Adrenal gland (tissue), 9 donors: ENCODE measurements at regions not wholly inside any gene's neighbourhood (a gene's known extent, or its start where the extent isn't known, plus 50 kb on each side); places are given as distances from the start of the nearest gene placed in this dataset.

Source experiments
- DNase-seq, 7 donors: peaks; one replicate each; pipeline ENCODE4 v3.0.0-alpha.2; 2019 to 2020
- H3K27ac ChIP-seq, 5 donors: fragments of 200-600 bp; sonication (generic) in 4 of 5; 1 replicate in 3 of 5; 2 replicates in 2 of 5; pipeline versions ENCODE4 v1.5.1 to v1.8.0; 2016 to 2020; ENCODE audit warnings: mild to moderate bottlenecking in 1 of 5
- H3K27me3 ChIP-seq: fragments of 200-600 bp; 2 replicates; pipeline ENCODE4 v1.8.0; 2021
- H3K36me3 ChIP-seq, 2 donors: fragments of 200-600 bp; replicated peaks in 1 of 2; 1 replicate in 1 of 2; 2 replicates in 1 of 2; pipeline versions ENCODE4 v1.5.1 to v1.8.0; 2018 to 2022
- H3K4me1 ChIP-seq, 2 donors: fragments of 200-600 bp; replicated peaks in 1 of 2; 1 replicate in 1 of 2; 2 replicates in 1 of 2; pipeline versions ENCODE4 v1.5.1 to v1.8.0; 2018 to 2021
- H3K4me3 ChIP-seq, 4 donors: fragments of 200-600 bp; sonication (generic) in 3 of 4; one replicate each; pipeline ENCODE4 v1.5.1; 2016 to 2018
- H3K9me3 ChIP-seq, 3 donors: fragments of 200-600 bp; sonication (generic) in 1 of 3; replicated peaks in 1 of 3; 1 replicate in 2 of 3; 2 replicates in 1 of 3; pipeline versions ENCODE4 v1.5.1 to v1.8.0; 2016 to 2021
- CTCF ChIP-seq, 6 experiments: fragments of 450-650 bp in 4 of 6; fragments of 200-600 bp in 2 of 6; sonication (generic) in 1 of 6; IDR thresholded peaks; 1 replicate in 5 of 6; 2 replicates in 1 of 6; pipeline versions ENCODE4 v1.5.1 to v1.8.0; 2016 to 2021; ENCODE audit warnings: antibody characterized with exemption in 6 of 6, mild to moderate bottlenecking in 2 of 6, moderate library complexity in 1 of 6
- POLR2A ChIP-seq, 2 donors: fragments of 450-650 bp; IDR thresholded peaks; one replicate each; pipeline ENCODE4 v1.6.1; 2017; ENCODE audit warnings: antibody characterized with exemption in 2 of 2, mild to moderate bottlenecking in 2 of 2, moderate library complexity in 1 of 2
- WGBS, 4 donors: extraction: QIAGEN DNeasy Blood & Tissue Kit in 2 of 4; methylation state at CpG; one replicate each; pipeline versions ENCODE4 v1.1.5 to v1.1.7; 2013 to 2017; 5-methylcytosine and 5-hydroxymethylcytosine counted together
- intact Hi-C, 2 donors: fragments of 100-400 bp; cut with DNase I; formaldehyde crosslinking; loops; one replicate each; pipeline versions ENCODE4 v1.14.1 to v1.15.0; 2022 to 2023
- donor health status: healthy with polysubstance abuse.
- donor health status: Bipolar disorder and iron deficiency.
- donor health status: DM: yes; HTN: yes; CAD: no.
- donor health status: DM: no; HTN: no; CAD: no.
- donor health status: DM: no; HTN: no; CAD: no.

- Histone ChIP-seq H3K4me3 (no peak overlapping the region), H3K27ac (no peak overlapping the region), H3K27me3 (no peaks in the 10 kb centered on the region), H3K36me3 (no peaks in the 10 kb centered on the region), H3K4me1 (no peaks in the 10 kb centered on the region), H3K9me3 (no peaks in the 10 kb centered on the region)
- intact Hi-C loops, result no loop called here
- no peak for DNase-seq
- no peak for TF ChIP-seq POLR2A (IDR thresholded peaks at IDR 0.05)
- TF ChIP-seq CTCF (IDR thresholded peaks at IDR 0.05), result no peak
- 72 to 85% (median 74%) methylated on average over 6 of the region's 6 CpGs for WGBS, 4 donors
These were observed 867.3 kb downstream of the TYW1 start for GRCh38 chr7:67863911-67864310.

- intact Hi-C loops, result no loop called here
- H3K27ac ChIP-seq, result no peak overlapping the region
These were observed 869.4 kb downstream of the TYW1 start for GRCh38 chr7:67866054-67866453.

DNA sequence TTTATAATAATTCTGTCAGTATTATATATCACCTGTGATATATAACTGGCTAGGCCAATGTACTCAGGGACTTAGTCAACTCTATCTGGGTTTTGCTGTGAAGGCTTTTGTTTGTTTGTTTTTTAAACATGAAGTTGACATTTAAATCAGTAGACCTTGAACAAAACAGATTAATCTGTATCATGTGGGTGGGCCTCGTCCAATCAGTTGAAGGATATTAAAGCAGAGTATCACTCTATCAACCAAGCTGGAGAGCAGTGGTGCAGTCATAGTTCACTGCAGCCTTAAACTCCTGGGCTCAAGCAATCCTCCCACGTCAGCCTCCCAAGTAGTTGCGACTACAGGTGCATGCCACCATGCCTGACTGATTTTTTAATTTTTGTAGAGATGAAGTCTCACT lies 870.2 kb downstream of the TYW1 start:
- no peaks in the 10 kb centered on the region for H3K36me3 ChIP-seq
- DNase-seq, result no peak
- no peaks in the 10 kb centered on the region for H3K4me1 ChIP-seq
- H3K27me3 ChIP-seq, result no peaks in the 10 kb centered on the region
- no peak overlapping the region for H3K4me3 ChIP-seq
- no peaks in the 10 kb centered on the region for H3K9me3 ChIP-seq
- no peak for TF ChIP-seq POLR2A (IDR thresholded peaks at IDR 0.05)
- no peak for TF ChIP-seq CTCF (IDR thresholded peaks at IDR 0.05)
- no peak overlapping the region for H3K27ac ChIP-seq
- intact Hi-C loops, result no loop called here
- WGBS, 4 donors, result 74 to 88% (median 80%) methylated on average over 3 of the region's 3 CpGs

More at GRCh38 chr7:67866054-67866453, 869.4 kb downstream of the TYW1 start:
- H3K4me3 ChIP-seq, result no peak overlapping the region
- H3K27me3 ChIP-seq, result no peaks in the 10 kb centered on the region
- no peak for DNase-seq
- no peaks in the 10 kb centered on the region for H3K9me3 ChIP-seq
- TF ChIP-seq CTCF (IDR thresholded peaks at IDR 0.05) (no peak), POLR2A (IDR thresholded peaks at IDR 0.05) (no peak)
- H3K4me1 ChIP-seq, result no peaks in the 10 kb centered on the region
- no peaks in the 10 kb centered on the region for H3K36me3 ChIP-seq

DNA sequence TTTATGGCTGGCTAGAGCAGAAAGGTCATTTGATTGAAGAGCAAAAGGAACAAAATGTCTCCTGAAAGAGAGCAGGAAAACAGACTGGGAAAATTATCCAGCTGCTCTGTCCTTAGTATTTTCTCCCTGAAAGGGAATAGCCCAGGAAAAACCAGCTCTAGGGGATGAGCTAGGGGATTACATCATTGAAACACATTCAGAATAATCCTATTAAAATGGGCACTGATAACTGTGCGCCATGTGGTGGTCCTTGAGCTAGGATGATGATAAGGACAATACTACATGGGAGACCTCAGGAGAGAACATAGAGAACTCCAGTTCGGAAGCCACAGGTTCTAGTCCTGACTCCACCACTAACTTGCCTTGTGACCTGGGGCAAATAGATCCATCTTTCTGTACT lies 873.8 kb downstream of the TYW1 start:
- DNase-seq, result no peak
- H3K27me3 ChIP-seq, result no peaks in the 10 kb centered on the region
- H3K4me1 ChIP-seq, result no peaks in the 10 kb centered on the region
- H3K27ac ChIP-seq, result no peak overlapping the region
- intact Hi-C loops, result no loop called here
- WGBS, 4 donors, result 74 to 82% (median 80%) methylated on average over 2 of the region's 2 CpGs
- no peak overlapping the region for H3K4me3 ChIP-seq
- H3K36me3 ChIP-seq, result no peaks in the 10 kb centered on the region
- TF ChIP-seq CTCF (IDR thresholded peaks at IDR 0.05), result no peak
- TF ChIP-seq POLR2A (IDR thresholded peaks at IDR 0.05), result no peak
- no peaks in the 10 kb centered on the region for H3K9me3 ChIP-seq
